ENCODE measurements at regions not wholly inside any gene's neighbourhood (a gene's known extent, or its start where the extent isn't known, plus 50 kb on each side); places are given as distances from the start of the nearest gene placed in this dataset.

DNA sequence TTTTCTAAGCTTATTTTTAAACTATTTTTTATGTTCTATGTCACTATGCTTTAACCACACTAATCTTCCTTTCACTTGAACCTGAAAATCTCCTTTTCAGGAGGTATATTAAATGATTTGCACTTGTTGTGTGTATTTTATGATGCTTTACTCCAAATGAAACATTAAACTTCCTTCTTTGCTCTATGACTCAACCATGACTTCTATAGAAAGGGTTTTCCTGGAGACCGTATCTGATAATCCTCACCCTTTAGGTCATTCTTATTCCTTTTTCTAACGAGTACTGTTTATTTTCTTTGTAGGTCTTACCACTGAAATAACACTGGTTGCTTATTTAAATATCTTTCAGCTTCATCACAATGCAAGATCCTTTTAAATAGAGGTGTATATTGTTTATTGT lies 1163.2 kb downstream of the PCDH18 start:
- DNase-seq: no peak

DNA sequence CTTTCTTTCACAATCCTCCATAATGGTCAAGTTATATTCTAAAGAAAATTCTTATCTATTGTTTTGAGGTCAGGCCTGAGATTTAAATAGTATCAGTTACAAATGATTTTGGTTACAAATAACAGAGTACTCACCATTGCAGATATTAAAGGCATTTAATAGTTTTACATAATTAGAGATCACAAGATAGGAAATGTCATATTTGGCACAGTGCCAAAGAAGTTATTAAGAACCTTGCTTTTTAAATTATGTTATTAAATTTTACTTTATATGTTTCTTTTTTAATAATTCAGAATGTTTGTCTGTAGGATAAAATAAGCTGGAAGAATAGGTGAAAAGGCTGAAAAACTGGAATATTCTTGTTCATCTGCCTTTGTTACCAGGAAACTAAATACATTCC lies 1174.7 kb downstream of the PCDH18 start:
- no peak for DNase-seq

DNA sequence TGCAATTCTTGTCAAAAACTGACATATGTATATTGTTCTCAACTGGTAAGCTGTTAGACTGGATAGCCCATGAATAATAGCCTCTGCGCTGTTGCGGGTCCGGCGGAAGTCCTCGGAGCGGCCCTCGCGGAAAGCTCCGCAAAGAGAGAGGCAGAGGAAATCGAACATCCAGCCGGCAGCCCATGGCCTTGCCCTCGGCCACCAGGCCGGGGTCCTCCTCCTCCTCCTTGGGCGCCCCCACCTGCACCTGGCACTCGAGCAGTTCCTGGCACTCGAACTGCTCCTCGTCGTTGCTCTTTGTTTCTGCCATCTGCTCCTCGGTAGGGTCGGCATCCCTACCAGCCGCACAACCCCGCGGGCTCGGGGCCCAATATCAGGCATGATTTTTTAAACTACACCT lies 1176.3 kb downstream of the PCDH18 start:
- no peak for DNase-seq

DNA sequence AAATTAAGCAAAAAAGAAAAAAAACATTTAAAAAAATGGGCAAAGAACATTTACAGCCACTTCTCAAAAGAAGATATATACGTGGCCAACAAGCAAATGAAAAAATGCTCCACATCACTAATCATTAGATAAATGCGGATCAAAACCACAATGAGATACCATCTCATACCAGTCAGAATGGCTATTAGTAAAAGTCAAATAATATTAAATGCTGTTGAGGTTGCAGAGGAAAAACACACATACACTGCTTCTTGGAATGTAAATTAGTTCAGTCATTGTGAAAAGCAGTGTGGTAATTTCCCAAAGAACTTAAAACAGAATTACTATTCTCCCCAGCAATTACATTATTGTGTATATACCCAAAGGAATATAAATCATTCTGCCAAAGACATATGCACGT lies 1189.0 kb downstream of the PCDH18 start:
- DNase-seq: no peak

DNA sequence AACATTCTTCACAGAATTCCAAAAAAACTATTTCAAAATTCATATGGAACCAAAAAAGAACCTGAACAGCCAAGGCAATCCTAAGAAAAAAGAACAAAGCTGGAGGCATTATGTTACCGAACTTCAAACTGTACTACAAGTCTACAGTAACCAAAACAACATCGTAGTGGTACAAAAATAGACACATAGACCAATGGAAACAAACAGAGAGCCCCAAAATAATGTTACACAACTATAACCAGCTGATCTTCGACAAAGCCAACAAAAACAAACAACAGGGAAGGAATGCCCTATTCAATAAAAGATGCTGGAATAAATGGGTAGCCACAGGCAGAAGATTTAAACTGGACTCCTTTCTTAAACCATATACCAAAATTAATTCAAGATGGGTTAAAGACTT lies 1189.6 kb downstream of the PCDH18 start:
- no peak for DNase-seq

DNA sequence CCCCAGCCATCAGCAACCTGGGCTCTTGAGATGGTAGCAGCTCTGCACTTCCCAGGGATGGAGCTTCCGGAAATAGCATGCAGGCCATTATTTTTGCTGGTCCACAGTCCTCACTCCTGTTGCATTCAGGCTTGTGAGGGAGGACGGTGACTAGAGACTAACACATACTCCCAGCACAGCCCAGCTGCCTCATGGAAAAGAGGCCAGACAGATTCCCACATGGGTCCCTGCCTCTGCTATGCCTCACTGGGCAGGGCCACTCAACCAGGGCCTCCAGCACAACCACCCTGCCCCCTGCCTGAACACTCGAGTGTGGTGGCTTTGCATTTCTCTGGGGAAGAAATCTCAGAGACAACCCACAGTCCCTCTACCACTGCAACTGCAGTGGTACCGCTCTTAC lies 1195.1 kb downstream of the PCDH18 start:
- DNase-seq: no peak

DNA sequence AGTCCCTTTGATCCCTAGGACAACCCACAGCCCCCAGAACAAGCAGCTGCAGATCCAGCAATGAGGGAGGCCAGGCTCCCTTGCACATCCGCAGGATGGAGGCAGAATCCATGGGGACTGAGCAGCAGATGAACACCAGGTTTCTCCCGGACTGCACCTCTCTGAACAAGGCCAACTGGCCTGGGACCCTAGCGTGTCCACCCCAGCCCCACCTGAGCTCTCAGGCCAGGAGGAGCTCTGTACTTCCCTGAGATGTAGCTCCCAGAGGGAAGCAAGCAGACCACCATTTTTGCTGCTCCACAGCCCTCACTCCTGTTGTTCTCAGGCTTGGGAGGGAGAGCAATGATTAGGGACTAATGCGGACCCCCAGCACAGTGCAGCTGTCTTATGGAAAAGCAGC lies 1195.8 kb downstream of the PCDH18 start:
- DNase-seq: no peak

DNA sequence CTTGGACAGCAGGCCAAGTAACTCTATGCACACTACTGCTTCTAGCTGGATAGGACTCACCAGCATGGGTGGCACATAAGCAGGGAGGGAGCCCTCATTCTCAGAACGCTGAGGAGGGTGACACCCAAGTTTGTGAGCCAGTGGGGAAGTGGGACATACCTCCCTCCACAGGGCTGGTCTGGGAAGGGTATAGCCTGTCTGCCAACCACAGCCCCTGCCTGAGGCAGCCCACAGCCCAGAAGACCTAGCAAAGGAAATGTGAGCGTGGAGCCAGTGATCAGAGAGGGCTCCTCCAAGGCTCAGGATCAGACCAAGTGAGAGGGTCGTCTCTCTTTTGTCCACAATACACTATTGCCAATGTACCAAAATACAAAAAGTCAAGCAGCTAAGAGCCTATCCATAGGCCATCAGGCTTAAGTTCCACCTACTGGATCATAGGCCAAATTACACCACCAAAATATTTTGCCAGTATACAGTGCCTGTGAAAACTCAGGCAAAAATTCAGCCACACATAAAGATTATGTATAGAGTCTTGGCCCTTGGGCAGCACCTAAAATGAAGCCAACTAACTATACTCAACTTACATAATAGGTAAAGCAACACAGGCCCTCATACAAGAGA lies 1203.1 kb downstream of the PCDH18 start:
- no peak for DNase-seq

DNA sequence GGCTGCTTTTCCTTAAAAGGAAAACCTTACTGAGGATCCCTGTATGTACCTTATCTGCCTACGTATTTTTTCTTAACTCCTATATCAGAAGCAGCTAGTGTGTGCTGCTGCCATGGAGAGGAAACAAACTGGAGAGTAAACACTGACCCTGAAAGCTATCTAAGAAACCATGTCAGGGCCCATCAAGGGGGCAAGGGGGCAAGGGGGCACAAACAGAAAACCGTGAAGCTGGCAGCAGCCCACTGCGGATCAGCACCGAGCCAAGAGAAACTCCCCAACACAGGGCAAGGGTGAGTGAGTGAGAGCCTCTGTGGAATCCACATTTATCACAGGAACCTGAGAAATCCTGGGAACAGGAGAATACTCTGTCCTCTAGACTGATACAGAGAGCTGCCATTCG lies 1204.2 kb downstream of the PCDH18 start:
- DNase-seq: no peak

DNA sequence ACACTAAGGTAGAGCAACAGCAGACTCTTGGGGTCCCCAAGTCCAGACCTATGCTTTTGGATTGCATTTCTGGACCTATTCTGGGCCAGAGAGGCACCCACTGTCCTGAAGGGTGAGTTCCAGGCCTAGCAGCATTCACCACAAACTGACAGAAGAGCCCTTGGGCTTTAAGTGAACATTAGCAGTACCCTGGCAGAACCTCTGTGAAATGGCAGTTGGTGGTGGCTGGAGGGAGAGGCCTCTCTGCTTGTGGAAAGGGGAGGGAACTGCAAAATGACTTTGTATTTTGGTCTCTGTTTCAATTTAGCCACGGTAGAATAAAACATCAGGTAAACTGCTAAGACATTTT lies 1211.9 kb downstream of the PCDH18 start:
- no peak for DNase-seq

DNA sequence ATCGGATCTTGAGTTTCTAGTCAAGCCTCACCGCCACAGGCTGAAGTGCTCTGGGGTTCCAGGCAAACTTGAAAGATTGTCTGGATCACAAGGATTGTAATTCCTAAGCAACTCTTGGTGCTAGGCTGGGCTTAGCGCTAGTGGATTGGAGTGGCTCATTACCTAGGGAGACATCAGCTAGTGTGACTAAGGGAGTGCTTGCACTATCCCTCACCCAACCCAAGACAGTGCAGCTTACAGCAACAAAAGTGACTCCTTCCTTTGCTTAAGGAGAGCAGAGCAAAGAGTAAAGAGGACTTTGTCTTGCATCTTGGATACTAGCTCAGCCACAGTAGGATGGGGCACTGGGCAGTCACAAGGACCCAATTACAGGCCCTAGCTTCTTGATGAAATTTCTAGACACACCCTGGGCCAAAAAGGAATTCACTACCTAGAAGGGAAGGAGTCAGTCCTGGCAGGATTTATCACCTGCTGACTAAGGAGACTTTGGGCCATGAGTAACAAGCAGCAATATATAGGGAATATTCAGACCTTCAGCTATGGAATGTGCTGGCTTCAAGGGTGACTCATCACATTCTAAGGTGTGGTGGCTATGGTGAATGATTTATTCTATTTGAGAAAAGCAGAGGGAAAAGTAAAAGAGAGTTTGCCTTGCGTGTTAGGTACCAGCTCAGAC lies 1212.4 kb downstream of the PCDH18 start:
- DNase-seq: no peak

DNA sequence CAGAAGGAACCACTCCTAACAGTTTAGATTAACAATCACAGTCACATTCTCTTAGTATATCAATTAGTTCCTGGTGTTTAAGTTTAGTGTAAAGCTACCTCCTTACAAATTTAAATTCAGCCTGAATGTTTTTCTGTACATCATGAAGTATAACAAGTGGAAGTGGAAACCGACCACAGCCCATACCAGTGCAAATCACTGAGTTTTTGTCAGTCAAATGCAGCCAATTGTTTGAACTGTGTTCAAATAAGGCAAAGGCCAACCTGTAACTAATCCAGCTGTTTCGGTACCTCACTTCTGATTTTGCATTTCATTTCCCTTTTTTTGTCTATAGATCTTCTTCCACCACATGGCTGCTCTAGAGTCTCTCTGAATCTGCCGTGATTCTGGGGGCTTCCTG lies 1215.3 kb downstream of the PCDH18 start:
- DNase-seq: no peak

DNA sequence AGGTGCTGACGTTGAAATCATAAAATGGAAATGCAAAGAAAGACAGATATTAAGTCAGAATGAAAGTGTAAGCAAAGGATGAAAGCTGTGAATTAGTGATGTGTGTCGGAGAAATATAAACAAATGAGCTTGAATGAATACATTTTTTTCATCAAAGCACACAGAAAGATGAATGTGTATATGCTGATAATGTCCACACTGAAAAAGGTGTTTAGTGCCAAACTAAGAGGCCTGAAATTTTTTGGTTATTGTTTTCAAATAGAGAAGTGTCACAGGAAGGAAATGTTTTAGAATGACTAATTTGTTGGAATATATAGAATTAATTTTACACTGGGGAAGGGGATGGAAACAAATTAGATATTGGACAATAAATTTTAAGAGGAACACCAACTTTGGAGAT lies 1217.6 kb downstream of the PCDH18 start:
- DNase-seq: no peak

DNA sequence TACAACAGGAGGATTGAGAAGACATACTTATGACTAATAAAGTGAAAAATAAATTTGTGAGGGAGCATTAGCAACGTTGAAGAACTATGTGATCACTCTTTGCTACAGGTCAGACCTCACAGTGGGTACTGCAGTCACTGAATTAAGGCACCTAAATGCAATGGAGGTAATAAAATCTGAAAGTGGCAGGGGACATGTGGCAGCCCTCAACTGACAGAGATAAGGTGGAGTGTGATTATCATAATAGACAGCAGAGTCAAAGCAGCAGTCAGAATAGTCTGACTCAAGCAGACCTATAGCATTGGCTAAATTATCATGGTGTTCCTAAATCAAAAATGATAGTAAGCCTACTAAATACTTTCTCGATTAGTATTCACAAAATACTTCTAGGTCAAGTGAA lies 1220.5 kb downstream of the PCDH18 start:
- no peak for DNase-seq

DNA sequence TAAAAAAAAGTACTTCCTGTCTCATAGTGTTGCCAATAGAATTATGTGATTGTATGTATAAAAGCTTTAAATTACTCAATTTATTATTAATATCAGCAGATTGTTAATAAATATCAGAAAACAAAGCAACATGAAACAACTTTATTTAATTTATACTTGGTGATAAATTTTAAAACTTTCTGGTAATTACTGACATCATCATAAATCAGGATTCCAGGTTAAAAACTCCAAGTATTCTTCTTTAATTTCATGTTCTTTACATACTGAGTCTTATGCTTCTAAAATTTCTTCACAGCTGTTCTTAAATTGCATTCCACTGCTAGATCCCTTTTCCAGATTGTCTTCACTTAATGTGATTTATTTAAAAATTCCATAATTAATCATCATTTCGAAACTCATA lies 1224.5 kb downstream of the PCDH18 start:
- no peak for DNase-seq

DNA sequence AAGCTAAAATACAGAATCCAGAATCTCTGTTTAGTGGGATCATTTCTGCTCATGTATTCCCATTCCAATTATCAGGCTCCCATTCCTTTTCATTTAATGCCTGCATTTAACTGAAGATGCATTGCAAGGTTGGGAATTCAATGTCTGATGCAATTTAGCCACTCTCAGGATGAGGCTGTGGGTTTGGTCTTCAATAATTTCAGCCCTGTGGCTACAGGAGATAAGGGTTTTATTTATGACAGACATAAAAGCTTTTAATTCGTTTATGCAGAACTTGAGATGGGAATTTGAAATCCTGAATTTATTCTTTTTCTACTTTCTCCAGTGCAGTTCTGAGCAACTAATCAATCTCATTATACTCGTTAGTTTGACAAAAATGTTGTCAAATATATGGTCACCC lies 1225.9 kb downstream of the PCDH18 start:
- DNase-seq: no peak

DNA sequence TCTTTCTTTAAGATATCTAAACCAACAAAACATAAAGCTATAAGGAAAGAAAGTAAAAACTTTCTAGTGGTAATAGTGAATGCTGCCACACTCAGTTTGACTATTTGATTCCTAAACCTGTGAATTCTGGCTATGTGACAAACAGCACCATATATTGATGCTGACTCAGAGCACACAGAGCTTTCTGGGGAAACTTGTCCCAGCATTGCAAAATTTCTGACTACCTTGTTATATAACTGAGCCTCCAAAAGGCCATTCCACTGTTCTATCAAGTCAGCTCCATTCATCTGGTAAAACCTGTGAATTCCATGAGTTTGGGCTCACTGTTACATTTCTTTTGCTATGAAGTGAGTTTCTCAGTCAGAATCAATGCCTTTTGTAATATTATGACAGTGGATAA lies 1229.7 kb downstream of the PCDH18 start:
- DNase-seq: no peak

DNA sequence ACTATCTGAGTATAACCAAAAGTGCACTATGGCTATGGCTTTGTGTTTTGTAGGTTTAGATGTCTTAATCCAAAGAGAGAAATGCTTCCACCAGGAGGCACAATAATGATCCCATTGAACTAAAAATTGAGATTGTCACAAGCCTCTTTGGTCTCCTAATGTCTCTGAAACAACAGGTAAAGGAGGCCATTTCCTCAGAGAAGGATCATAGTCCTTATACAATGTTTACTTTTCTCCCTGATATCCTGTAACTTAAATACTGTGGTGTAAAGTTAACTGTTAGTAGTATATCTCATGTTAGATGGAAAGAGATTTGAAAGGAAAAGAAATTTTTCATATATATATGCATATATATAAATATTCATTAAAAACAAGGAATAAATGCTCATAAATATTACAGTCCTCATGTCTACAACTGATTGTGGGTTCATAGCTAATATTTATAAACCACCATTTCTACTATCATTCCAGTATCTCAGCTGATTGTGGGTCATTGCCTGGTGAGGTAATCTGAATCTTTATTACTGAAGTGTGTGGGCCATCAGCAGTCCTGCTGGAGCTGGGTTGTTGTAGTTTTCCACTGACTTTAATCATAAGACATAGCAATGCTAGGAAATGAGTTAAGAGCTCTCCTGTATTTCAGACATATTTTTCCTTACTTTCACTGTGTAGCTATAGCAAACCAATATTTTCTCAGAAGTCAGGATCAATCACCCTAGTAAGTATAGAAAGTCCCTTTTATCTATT lies 1230.4 kb downstream of the PCDH18 start:
- no peak for DNase-seq

DNA sequence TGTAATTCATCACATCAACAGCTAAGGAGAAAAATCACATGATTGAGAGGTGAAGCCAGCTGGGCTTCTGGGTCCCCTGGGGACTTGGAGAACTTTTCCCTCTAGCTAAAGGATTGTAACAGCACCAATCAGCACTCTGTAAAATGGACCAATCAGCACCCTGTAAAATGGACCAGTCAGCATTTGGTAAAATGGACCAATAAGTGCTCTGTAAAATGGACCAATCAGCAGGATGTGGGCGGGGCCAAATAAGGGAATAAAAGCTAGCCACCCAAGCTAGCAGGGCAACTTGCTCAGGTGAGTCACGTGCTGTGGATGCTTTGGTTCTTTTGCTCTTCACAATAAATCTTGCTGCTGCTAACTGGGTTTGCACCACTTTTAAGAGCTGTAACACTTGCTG lies 1248.3 kb downstream of the PCDH18 start:
- no peak for DNase-seq

DNA sequence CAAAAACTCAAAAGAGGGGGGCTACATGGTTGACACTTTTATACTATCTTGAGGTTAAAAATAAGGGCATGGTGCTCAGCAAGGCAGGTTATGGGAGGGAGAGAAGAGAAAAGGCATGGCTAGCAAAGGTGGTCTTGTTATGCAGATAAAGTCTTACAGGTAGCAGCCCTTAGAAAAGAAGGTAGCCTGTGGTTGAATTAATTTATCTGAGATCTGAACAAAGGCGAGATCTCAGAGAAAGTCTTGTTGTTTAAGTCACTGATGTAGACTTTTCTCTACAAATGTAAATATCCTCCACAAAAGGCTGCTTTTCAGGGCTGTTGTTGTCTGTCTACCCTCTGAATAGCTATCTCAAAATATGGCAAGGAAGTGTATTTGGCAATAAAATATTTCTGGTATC lies 1250.4 kb downstream of the PCDH18 start:
- DNase-seq: no peak

DNA sequence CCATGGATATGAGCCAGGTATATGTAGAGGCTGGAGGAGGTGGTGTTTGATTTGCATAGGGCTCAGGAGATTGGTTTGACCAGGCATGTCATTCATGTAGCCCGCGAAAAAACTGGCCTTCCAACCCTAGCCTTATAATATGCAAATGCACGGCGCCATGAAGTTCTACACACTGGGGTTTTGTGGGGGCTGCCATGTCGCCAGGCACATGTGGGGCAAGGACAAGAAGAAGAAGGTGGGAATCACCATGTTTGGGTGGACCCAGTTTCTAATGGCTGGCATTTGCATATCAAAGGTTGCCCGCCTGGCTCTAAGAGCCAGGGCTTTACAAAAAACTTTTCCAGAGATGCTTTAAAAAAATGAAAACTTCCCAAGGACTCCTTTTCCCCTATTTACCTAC lies 1251.0 kb downstream of the PCDH18 start:
- no peak for DNase-seq

DNA sequence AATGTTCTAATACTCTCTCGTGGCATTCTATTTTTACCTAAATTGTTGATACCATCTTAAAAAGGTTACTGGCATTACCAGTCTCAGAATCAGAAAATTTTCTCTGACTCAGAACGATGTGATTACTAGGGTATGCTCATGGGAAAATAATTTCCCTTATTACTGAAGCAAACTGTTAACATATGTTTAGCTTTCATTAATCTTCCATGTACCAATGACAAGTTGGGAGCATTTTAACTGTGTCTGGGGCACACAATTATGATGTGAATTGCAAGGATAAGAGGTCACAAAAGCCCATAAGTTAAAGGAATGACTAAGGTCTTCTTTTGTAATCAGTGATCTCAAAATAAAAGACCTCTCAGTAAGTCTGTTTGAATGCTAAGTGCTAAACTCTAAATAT lies 1254.6 kb downstream of the PCDH18 start:
- no peak for DNase-seq

DNA sequence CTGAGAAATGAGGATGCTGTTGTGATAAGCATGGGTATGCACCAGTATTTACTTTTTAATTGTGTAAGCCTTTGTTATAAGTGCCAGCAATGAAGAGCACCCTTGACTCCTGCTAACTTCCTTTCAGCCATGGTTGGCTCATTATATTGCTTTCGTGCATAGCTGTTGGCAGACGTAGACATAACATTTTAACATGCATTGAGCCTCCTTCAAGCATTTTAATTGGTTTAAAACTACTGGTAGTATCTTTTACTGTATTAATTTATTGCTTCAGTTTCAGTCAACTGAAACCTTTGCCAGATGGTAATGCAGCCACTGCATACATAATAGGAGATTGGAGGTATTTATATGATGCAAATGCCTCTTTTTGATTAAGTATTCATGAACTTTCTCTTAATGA lies 1285.4 kb downstream of the PCDH18 start:
- DNase-seq: no peak

DNA sequence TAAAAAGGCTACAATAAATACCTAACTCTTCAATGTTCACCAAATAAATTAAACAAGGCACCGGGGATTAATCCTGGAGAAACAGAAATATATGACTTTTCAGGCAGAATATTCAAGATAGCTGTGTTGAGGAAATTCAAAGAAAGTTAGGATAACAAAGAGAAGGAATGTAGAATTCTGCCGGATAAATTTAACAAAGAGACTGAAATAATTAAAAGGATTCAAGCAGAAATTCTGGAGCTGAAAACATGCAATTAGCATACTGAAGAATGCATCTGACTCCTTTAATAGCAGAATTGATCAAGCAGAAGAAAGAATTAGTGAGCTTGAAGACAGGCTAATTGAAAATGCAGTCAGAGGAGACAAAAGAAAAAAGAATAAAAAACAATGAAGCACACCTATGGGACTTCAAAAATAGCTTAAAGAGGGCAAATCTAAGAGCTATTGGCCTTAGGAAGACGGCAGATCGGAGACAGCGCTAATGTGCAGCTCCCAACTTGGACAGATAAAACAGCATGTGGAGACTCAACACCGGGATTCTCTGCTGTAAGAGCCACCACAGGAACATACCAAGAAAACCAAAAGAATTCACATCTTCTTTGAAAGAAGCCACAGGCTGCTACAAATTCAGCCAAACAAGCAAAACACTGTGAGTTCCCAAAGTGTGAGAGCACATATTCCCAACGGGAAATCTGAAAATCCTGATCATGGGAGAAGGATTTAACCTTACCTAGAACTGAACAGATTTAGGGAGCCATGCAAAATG lies 1290.9 kb downstream of the PCDH18 start:
- DNase-seq: no peak

Data from eye (tissue), 1 donor.